HG02623 (cell line): ENCODE measurements at regions not wholly inside any gene's neighbourhood (a gene's known extent, or its start where the extent isn't known, plus 50 kb on each side); places are given as distances from the start of the nearest gene placed in this dataset.
"Not testable (repeated sequence)": the region's sequence is repeated elsewhere in the genome, so short reads cannot be mapped to it uniquely, and the experiment has no call there.

ENCODE experiments used
- ATAC-seq: cut with Tn5 transposase; IDR thresholded peaks from one replicate; pipeline ENCODE4 v1.9.1; 2021; ENCODE audit warnings: moderate library complexity; ENCODE audit not compliant: unreplicated experiment

DNA sequence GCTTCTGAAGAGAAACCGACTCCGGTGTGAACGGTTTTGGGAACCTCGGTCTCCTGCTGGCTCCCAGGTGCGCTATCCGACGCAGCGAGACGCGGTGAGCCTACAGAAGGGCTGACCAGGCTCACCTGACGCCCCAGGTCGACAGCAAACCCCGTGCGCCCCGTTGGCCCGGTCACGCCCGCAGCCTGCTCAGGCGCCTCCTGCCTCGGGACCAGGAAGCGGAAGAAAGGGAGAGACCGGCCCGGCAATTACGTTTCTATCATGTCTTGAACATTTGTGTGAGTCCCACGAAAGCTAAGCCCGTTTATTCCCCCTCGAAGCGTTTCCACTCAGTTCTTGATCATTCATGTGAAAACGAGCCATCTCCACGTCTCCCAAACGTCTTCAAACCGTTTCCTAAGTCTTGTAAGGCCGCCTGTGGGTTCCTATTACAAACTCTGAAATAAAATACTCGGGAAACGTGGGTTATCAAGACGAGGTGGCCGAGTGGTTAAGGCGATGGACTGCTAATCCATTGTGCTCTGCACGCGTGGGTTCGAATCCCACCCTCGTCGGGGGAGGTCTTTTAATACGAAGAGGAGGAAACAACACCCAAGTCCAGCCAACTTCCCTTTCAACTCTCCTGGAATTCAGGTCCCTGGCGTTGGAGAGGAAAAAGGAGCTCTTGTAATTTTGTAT is 150.5 kb upstream of the PRSS16 start:
- ATAC-seq = no peak

GRCh38 chr6:27098956-27099355 is 148.5 kb upstream of the PRSS16 start:
- no peak for ATAC-seq

GRCh38 chr6:27100921-27101320 is 146.6 kb upstream of the PRSS16 start:
- ATAC-seq = no peak

- no peak for ATAC-seq
Observed at GRCh38 chr6:27101824-27102223, 145.7 kb upstream of the PRSS16 start.

- no peak for ATAC-seq
Observed at GRCh38 chr6:27106382-27106781, 141.1 kb upstream of the PRSS16 start.

GRCh38 chr6:27111743-27112142 is 135.8 kb upstream of the PRSS16 start:
- ATAC-seq = no peak

GRCh38 chr6:27112974-27113373 is 134.5 kb upstream of the PRSS16 start:
- no peak for ATAC-seq

DNA sequence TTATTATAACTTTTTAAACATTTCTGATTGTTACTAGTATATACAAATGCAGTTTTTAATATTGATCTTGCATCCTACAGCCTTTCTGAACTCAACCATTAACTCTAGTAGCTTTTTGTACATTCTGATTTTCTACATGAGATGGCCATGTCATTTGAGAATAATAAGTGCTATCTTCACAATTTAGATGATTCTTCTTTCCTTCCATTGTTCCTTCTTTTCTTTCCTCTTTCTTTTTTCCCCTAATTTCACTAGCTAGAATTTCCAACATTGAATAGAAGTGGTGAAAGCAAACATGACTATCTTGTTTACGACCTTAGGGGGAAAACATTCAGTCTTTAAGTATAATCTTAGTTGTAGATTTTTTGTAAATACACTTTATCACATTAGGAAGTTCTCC is 128.2 kb upstream of the PRSS16 start:
- no peak for ATAC-seq

- no peak for ATAC-seq
Observed at GRCh38 chr6:27119761-27120160, 127.7 kb upstream of the PRSS16 start.

DNA sequence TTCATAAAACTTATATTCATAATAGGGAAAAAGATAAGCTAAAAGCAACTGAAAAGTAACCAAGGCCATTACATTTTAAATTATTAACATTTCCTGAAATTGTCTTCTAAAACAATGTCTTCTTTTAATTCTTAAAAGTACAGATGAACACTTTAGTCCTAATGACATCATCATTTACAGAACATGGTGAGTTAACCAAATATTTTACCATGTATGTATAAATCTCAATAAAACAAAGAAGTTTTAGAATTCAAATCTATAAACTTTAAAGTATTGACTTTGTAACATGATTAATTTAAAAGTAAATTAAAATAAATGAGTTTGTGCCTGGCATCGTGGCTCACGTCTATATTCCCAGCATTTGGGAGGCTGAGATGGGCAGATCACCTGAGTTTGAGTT is 125.9 kb upstream of the PRSS16 start:
- no peak for ATAC-seq

- no peak for ATAC-seq
Observed at GRCh38 chr6:27124252-27124657, 123.2 kb upstream of the PRSS16 start.

DNA sequence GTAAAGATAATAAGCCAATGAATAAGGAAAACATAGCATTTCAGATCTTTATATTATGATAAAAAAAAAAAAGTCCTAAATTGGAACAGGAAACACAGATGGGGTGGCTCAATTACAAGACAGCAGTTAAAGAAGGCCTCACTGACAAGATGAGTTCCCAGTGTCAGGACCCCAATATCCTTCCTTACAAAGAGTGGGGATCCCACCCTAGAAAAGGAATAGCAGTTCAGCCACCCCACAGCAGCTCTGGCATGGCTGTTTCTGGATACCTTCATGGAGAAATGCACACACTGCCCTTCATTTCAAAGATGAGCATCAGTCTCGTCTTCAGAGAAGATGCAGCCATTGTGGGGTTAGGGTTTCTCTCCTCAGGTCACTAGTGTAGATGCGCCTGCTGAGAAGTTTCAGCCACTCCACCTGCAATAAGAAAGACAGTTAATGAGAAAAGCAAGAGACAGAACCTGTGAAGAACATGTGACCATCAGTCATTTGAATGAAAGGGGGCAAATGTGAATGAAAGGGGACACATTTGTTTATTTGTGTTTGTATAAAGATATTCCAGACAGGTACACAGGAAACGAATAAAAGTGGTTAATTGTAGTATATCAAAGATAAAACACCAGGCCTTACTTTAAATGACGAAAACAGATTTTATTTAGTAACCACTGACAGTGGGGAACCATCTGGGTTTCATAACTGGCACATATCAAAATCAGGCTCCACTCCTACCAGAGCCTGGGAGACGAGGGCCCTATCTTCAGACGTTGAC is 121.3 kb upstream of the PRSS16 start:
- no peak for ATAC-seq

GRCh38 chr6:27126815-27127537 is 120.5 kb upstream of the PRSS16 start:
- peak; percentile 69 for ATAC-seq

DNA sequence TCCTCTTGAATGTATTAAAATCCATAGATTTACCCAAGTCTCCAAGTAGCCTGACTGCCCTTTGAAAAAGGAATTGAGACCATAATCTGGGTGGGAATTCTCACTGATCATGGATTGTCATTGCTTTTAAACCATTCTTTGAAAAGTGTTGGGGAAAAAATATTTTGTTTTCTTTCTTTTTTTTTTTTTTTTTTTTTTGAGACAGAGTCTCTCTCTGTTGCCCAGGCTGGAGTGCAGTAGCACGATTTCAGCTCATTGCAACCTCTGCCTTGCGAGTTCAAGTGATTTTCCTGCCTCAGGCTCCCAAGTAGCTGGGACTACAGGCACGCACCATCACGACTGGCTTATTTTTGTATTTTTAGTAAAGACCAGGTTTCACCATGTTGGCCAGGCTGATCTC is 119.6 kb upstream of the PRSS16 start:
- ATAC-seq = not testable (repeated sequence)

- ATAC-seq = no peak
Observed at GRCh38 chr6:27128311-27129094, 119.0 kb upstream of the PRSS16 start.

GRCh38 chr6:27129095-27129815 is 118.2 kb upstream of the PRSS16 start:
- ATAC-seq = no peak

DNA sequence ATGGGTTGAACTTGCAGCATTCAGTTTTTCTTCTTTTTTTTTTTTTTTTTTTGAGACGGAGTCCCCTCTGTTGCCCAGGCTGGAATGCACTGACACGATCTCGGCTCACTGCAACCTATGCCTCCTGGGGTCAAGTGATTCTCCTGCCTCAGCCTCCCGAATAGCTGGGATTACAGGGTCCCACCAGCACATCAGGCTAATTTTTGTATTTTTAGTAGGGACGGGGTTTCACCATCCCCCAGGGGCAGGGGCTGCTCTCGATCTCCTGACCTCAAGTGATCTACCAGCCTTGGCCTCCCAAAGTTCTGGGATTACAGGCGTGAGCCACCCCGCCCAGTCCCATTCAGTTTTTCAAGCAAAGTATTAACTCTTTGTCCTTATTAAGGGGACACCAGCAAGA is 117.6 kb upstream of the PRSS16 start:
- ATAC-seq = no peak

- no peak for ATAC-seq
Observed at GRCh38 chr6:27130668-27131428, 116.7 kb upstream of the PRSS16 start.

DNA sequence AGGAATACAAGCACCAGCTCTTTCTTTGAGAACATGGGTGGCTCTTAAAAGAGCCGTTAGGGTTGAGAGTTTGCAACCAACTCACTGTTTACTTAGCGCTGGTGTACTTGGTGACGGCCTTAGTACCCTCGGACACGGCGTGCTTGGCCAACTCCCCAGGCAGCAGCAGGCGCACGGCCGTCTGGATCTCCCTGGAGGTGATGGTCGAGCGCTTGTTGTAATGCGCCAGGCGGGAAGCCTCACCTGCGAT is 115.3 kb upstream of the PRSS16 start:
- peak; percentile 3 for ATAC-seq
